HG03045 (cell line): ENCODE measurements at regions not wholly inside any gene's neighbourhood (a gene's known extent, or its start where the extent isn't known, plus 50 kb on each side); places are given as distances from the start of the nearest gene placed in this dataset.

Experiments
- ATAC-seq: cut with Tn5 transposase; IDR thresholded peaks from one replicate; pipeline ENCODE4 v1.9.1; 2021; ENCODE audit warnings: mild to moderate bottlenecking, moderate library complexity; ENCODE audit not compliant: unreplicated experiment

- ATAC-seq, result no peak
These were observed 81.1 kb upstream of the HS6ST1 start for GRCh38 chr2:128399690-128400291.

- ATAC-seq, result no peak
These were observed 83.0 kb upstream of the HS6ST1 start for GRCh38 chr2:128401680-128402079.

- no peak for ATAC-seq
These were observed 84.4 kb upstream of the HS6ST1 start for GRCh38 chr2:128402911-128403670.

- no peak for ATAC-seq
These were observed 85.4 kb upstream of the HS6ST1 start for GRCh38 chr2:128403814-128404708.

- ATAC-seq, result no peak
These were observed 86.2 kb upstream of the HS6ST1 start for GRCh38 chr2:128404709-128405466.

- ATAC-seq, result no peak
These were observed 86.8 kb upstream of the HS6ST1 start for GRCh38 chr2:128405467-128405900.

GRCh38 chr2:128405981-128406613 is 87.4 kb upstream of the HS6ST1 start:
- no peak for ATAC-seq

GRCh38 chr2:128406736-128407554 is 88.3 kb upstream of the HS6ST1 start:
- no peak for ATAC-seq

GRCh38 chr2:128408349-128409305 is 90.0 kb upstream of the HS6ST1 start:
- ATAC-seq, result no peak

- no peak for ATAC-seq
These were observed 90.8 kb upstream of the HS6ST1 start for GRCh38 chr2:128409326-128410034.

GRCh38 chr2:128410035-128410757 is 91.5 kb upstream of the HS6ST1 start:
- no peak for ATAC-seq

GRCh38 chr2:128410758-128411215 is 92.1 kb upstream of the HS6ST1 start:
- ATAC-seq, result no peak

GRCh38 chr2:128411431-128411830 is 92.8 kb upstream of the HS6ST1 start:
- no peak for ATAC-seq

GRCh38 chr2:128412181-128412871 is 93.7 kb upstream of the HS6ST1 start:
- ATAC-seq, result no peak

- ATAC-seq, result no peak
These were observed 94.5 kb upstream of the HS6ST1 start for GRCh38 chr2:128413014-128413717.
